Liver (tissue), 8 donors: ENCODE measurements at regions not wholly inside any gene's neighbourhood (a gene's known extent, or its start where the extent isn't known, plus 50 kb on each side); places are given as distances from the start of the nearest gene placed in this dataset.

Experiments
- DNase-seq: peaks from one replicate; pipeline ENCODE4 v3.0.0-alpha.2; 2017; ENCODE audit warnings: low spot score
- H3K27ac ChIP-seq, 2 donors: one replicate each; pipeline ENCODE4 v1.7.0; 2013; ENCODE audit warnings: inconsistent platforms in 2 of 2, low read length in 2 of 2, control low read depth in 1 of 2, low read depth in 1 of 2, mild to moderate bottlenecking in 1 of 2
- H3K27me3 ChIP-seq, 4 donors: one replicate each; pipeline versions ENCODE4 v1.6.1 to v1.7.0; 2013; ENCODE audit warnings: low read length in 3 of 4, inconsistent platforms in 1 of 4, mild to moderate bottlenecking in 1 of 4, moderate library complexity in 1 of 4; ENCODE audit not compliant: control insufficient read depth in 4 of 4, insufficient read depth in 4 of 4
- H3K36me3 ChIP-seq, 4 donors: one replicate each; pipeline versions ENCODE4 v1.6.1 to v1.7.0; 2013; ENCODE audit warnings: low read length in 3 of 4, mild to moderate bottlenecking in 3 of 4, low read depth in 1 of 4, moderate library complexity in 1 of 4; ENCODE audit not compliant: control insufficient read depth in 4 of 4, insufficient read depth in 3 of 4
- H3K4me1 ChIP-seq, 4 donors: one replicate each; pipeline versions ENCODE4 v1.6.1 to v1.7.0; 2013; ENCODE audit warnings: low read length in 3 of 4, mild to moderate bottlenecking in 3 of 4, moderate library complexity in 1 of 4; ENCODE audit not compliant: control insufficient read depth in 4 of 4, insufficient read depth in 4 of 4
- H3K4me3 ChIP-seq, 3 donors: one replicate each; pipeline versions ENCODE4 v1.6.1 to v1.7.0; 2013; ENCODE audit warnings: low read length in 3 of 3, control low read depth in 1 of 3, low read depth in 1 of 3, mild to moderate bottlenecking in 1 of 3
- H3K9ac ChIP-seq, 2 donors: one replicate each; pipeline ENCODE4 v1.7.0; 2013; ENCODE audit warnings: low read length in 2 of 2, mild to moderate bottlenecking in 2 of 2, moderate library complexity in 2 of 2, control low read depth in 1 of 2, low read depth in 1 of 2
- H3K9me3 ChIP-seq, 4 donors: one replicate each; pipeline versions ENCODE4 v1.6.1 to v1.7.0; 2013; ENCODE audit warnings: low read length in 3 of 4; ENCODE audit not compliant: control insufficient read depth in 4 of 4
- ATF3 ChIP-seq: IDR thresholded peaks from 2 replicates; pipeline ENCODE4 v1.6.1; 2016; ENCODE audit warnings: antibody characterized with exemption
- CTCF ChIP-seq: fragments of 150-350 bp; IDR thresholded peaks from 2 replicates; pipeline ENCODE4 v1.5.1; 2017; ENCODE audit warnings: improper control_type of control experiment, low read depth, low read length; ENCODE audit not compliant: missing input control
- EGR1 ChIP-seq, 2 donors: IDR thresholded peaks; 2 replicates each; pipeline ENCODE4 v1.6.1; 2016 to 2018; ENCODE audit warnings: antibody characterized with exemption in 2 of 2, low read depth in 2 of 2
- FOXA1 ChIP-seq: IDR thresholded peaks from 2 replicates; pipeline ENCODE4 v1.6.1; 2016; ENCODE audit warnings: antibody characterized with exemption
- FOXA2 ChIP-seq: IDR thresholded peaks from 2 replicates; pipeline ENCODE4 v1.6.1; 2016; ENCODE audit warnings: antibody characterized with exemption
- GABPA ChIP-seq, 2 donors: IDR thresholded peaks in 1 of 2; conservative IDR thresholded peaks in 1 of 2; 2 replicates each; pipeline ENCODE4 v1.6.1; 2016; ENCODE audit warnings: antibody characterized with exemption in 2 of 2, mild to moderate bottlenecking in 1 of 2, moderate library complexity in 1 of 2
- HNF4A ChIP-seq, 2 donors: conservative IDR thresholded peaks; 2 replicates each; pipeline ENCODE4 v1.6.1; 2016; ENCODE audit warnings: antibody characterized with exemption in 2 of 2, mild to moderate bottlenecking in 2 of 2
- HNF4G ChIP-seq: IDR thresholded peaks from 2 replicates; pipeline ENCODE4 v1.6.1; 2016; ENCODE audit warnings: antibody characterized with exemption
- JUND ChIP-seq, 2 donors: IDR thresholded peaks; 2 replicates each; pipeline ENCODE4 v1.6.1; 2016; ENCODE audit warnings: antibody characterized with exemption in 2 of 2
- NR2F2 ChIP-seq: IDR thresholded peaks from 2 replicates; pipeline ENCODE4 v1.6.1; 2016; ENCODE audit warnings: antibody characterized with exemption
- RAD21 ChIP-seq, 2 donors: IDR thresholded peaks; 2 replicates each; pipeline ENCODE4 v1.6.1; 2016; ENCODE audit warnings: antibody characterized with exemption in 2 of 2, mild to moderate bottlenecking in 2 of 2
- REST ChIP-seq: IDR thresholded peaks from 2 replicates; pipeline ENCODE4 v1.6.1; 2016; ENCODE audit warnings: antibody characterized with exemption, mild to moderate bottlenecking
- RXRA ChIP-seq, 2 donors: IDR thresholded peaks; 2 replicates each; pipeline ENCODE4 v1.6.1; 2017 to 2018; ENCODE audit warnings: antibody characterized with exemption in 2 of 2, mild to moderate bottlenecking in 1 of 2
- SP1 ChIP-seq: IDR thresholded peaks from 2 replicates; pipeline ENCODE4 v1.6.1; 2018; ENCODE audit warnings: antibody characterized with exemption, mild to moderate bottlenecking
- TAF1 ChIP-seq: conservative IDR thresholded peaks from 2 replicates; pipeline ENCODE4 v1.6.1; 2016; ENCODE audit warnings: antibody characterized with exemption, mild to moderate bottlenecking
- YY1 ChIP-seq: IDR thresholded peaks from 2 replicates; pipeline ENCODE4 v1.6.1; 2016; ENCODE audit warnings: antibody characterized with exemption, mild to moderate bottlenecking
- ZBTB33 ChIP-seq: IDR thresholded peaks from 2 replicates; pipeline ENCODE4 v1.6.1; 2016; ENCODE audit warnings: antibody characterized with exemption
- WGBS: extraction: QIAGEN DNeasy Blood & Tissue Kit; methylation state at CpG from one replicate; pipeline ENCODE4 v1.1.7; 2013; 5-methylcytosine and 5-hydroxymethylcytosine counted together
- TF ChIP-seq, protein P1 (sequence below): IDR thresholded peaks from 2 replicates; pipeline ENCODE4 v1.6.1; 2016; ENCODE audit warnings: antibody characterized with exemption
- donor health status: healthy.
- donor health status: healthy.
- donor health status: healthy.
- donor health status: healthy.
- donor health status: healthy.

DNA sequence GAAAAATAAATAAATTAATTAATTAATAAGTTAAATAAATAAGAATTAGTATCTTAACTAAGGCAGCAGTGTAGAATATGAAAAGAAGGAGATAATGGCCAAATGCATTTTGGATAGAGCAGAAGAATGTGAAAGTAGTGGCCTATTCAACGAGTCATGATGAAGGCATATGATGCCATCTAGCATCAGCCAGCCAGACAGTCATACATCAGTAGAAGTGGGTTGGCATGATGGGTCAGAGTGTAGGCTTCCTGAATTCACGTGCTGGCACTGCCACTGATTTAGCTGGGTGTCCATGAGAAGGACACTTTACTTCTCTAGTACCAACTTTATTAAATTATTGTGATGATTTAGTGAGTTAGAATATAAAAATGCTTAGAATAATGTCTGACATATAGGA lies 256.1 kb upstream of the ARPP21 start:
- no peaks in the 10 kb centered on the region for H3K4me1 ChIP-seq
- H3K27me3 ChIP-seq = no peaks in the 10 kb centered on the region
- no peaks in the 10 kb centered on the region for H3K9me3 ChIP-seq
- no peak overlapping the region for H3K9ac ChIP-seq
- no peak for DNase-seq
- H3K4me3 ChIP-seq = no peak overlapping the region
- H3K27ac ChIP-seq = no peak overlapping the region
- no peaks in the 10 kb centered on the region for H3K36me3 ChIP-seq
- WGBS = 83% methylated on average over 2 of the region's 2 CpGs
- TF ChIP-seq JUND (IDR thresholded peaks at IDR 0.05) (no peak), NR2F2 (no peak), HNF4G (no peak), ATF3 (no peak), RAD21 (IDR thresholded peaks at IDR 0.05) (no peak), FOXA2 (no peak), TAF1 (no peak), HNF4A (conservative IDR thresholded peaks at IDR 0.05) (no peak), EGR1 (IDR thresholded peaks at IDR 0.05; ENCODE audit: low read depth in 2 of 2) (no peak), GABPA (IDR thresholded peaks at IDR 0.05 in 1 of 2, conservative IDR thresholded peaks at IDR 0.05 in 1 of 2) (no peak), REST (no peak), FOXA1 (no peak)
- TF ChIP-seq, protein P1, sequence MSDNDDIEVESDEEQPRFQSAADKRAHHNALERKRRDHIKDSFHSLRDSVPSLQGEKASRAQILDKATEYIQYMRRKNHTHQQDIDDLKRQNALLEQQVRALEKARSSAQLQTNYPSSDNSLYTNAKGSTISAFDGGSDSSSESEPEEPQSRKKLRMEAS = no peak

DNA sequence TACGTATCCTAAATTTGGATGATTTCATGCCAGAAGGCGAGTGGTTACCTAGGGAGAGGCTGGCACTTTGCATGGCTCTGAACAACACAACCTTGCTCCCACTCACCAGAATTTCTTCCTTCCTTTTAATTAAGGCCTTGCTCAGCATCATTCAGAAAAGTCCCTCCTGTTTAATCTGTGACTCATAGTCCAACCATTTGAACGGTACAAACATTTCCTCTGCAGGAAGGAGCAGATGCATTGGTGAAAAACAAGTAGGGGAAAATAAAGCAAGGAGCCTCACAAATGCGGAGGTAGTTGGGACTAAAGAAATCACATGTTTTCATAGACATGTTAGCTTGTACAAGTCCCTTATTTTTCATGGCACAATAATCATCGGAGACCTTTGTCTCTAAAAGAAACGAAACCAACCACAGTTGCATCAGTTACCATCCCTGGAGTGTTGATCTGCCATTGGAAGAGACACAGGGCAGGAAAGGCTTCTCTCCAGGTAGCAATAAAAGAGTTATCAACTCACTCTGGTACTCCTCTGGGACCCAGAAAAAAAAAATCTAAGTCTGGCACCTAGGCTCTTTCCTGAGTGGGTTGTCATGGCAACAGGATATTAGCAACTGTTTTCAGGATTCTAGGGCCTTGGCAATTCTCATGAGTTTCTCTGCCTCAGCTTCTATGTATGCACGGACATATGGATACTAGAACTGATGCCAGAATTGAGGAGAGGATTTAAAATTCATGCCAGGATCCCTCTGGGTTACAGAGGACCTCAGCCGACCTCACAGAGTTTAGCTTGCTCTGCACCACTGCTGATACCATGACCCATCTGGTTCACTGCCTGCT lies 255.4 kb upstream of the ARPP21 start:
- WGBS = 75% methylated on average over 8 of the region's 8 CpGs
- Histone ChIP-seq H3K36me3 (no peaks in the 10 kb centered on the region), H3K27ac (no peak overlapping the region), H3K9ac (no peak overlapping the region), H3K4me3 (no peak overlapping the region), H3K4me1 (no peaks in the 10 kb centered on the region), H3K27me3 (no peaks in the 10 kb centered on the region), H3K9me3 (no peaks in the 10 kb centered on the region)
- DNase-seq = no peak
- no peak for TF ChIP-seq CTCF
- TF ChIP-seq YY1 = no peak
- TF ChIP-seq SP1 = no peak
- no peak for TF ChIP-seq JUND (IDR thresholded peaks at IDR 0.05)
- TF ChIP-seq EGR1 (IDR thresholded peaks at IDR 0.05; ENCODE audit: low read depth in 2 of 2) = no peak
- TF ChIP-seq ZBTB33 = no peak
- no peak for TF ChIP-seq FOXA2
- TF ChIP-seq RXRA (IDR thresholded peaks at IDR 0.05) = no peak
- TF ChIP-seq FOXA1 = no peak
- TF ChIP-seq RAD21 (IDR thresholded peaks at IDR 0.05) = no peak
- TF ChIP-seq HNF4G = no peak
- TF ChIP-seq TAF1 = no peak
- no peak for TF ChIP-seq GABPA (IDR thresholded peaks at IDR 0.05 in 1 of 2, conservative IDR thresholded peaks at IDR 0.05 in 1 of 2)
- TF ChIP-seq HNF4A (conservative IDR thresholded peaks at IDR 0.05) = no peak
- no peak for TF ChIP-seq REST
- TF ChIP-seq NR2F2 = no peak
- TF ChIP-seq, protein P1 = no peak
